ENCODE measurements at regions not wholly inside any gene's neighbourhood (a gene's known extent, or its start where the extent isn't known, plus 50 kb on each side); places are given as distances from the start of the nearest gene placed in this dataset.

- no peak for DNase-seq (ENCODE audit: extremely low read depth, low read depth)
- no peak for TF ChIP-seq CTCF (IDR thresholded peaks at IDR 0.05; ENCODE audit: low read depth, low read length)
These were observed 433.2 kb upstream of the BTBD3 start for GRCh38 chr20:11484479-11484878.

- TF ChIP-seq CTCF (IDR thresholded peaks at IDR 0.05; ENCODE audit: low read depth, low read length): no peak
- no peak for DNase-seq (ENCODE audit: extremely low read depth, low read depth)
These were observed 425.3 kb upstream of the BTBD3 start for GRCh38 chr20:11492386-11492785.

GRCh38 chr20:11492846-11493245, 424.8 kb upstream of the BTBD3 start:
- no peak for DNase-seq (ENCODE audit: extremely low read depth, low read depth)
- no peak for TF ChIP-seq CTCF (IDR thresholded peaks at IDR 0.05; ENCODE audit: low read depth, low read length)

- no peak for TF ChIP-seq CTCF (IDR thresholded peaks at IDR 0.05; ENCODE audit: low read depth, low read length)
- DNase-seq (ENCODE audit: extremely low read depth, low read depth): no peak
These were observed 421.3 kb upstream of the BTBD3 start for GRCh38 chr20:11496380-11496779.

- no peak for TF ChIP-seq CTCF (IDR thresholded peaks at IDR 0.05; ENCODE audit: low read depth, low read length)
- no peak for DNase-seq (ENCODE audit: extremely low read depth, low read depth)
These were observed 420.1 kb upstream of the BTBD3 start for GRCh38 chr20:11497545-11497944.

- TF ChIP-seq CTCF (IDR thresholded peaks at IDR 0.05; ENCODE audit: low read depth, low read length): no peak
- no peak for DNase-seq (ENCODE audit: extremely low read depth, low read depth)
These were observed 418.5 kb upstream of the BTBD3 start for GRCh38 chr20:11499101-11499634.

- no peak for DNase-seq (ENCODE audit: extremely low read depth, low read depth)
These were observed 415.6 kb upstream of the BTBD3 start for GRCh38 chr20:11502061-11502460.

More at GRCh38 chr20:11502061-11502460, 415.6 kb upstream of the BTBD3 start:
- TF ChIP-seq CTCF (IDR thresholded peaks at IDR 0.05; ENCODE audit: low read depth, low read length): no peak
